Activated CD4-positive, alpha-beta T cell treated with anti-CD3 and anti-CD28 coated beads, Interleukin-2, amount 10 ng/mL, durations not matched to agents 7 days and 5 days (primary cell): ENCODE measurements at regions not wholly inside any gene's neighbourhood (a gene's known extent, or its start where the extent isn't known, plus 50 kb on each side); places are given as distances from the start of the nearest gene placed in this dataset.

Experiments used
- CTCF ChIA-PET: fragments of 350-600 bp; sonication (Branson Sonifier 250); formaldehyde crosslinking; loops from one replicate; lab custom pipeline; 2021; ENCODE audit warnings: antibody characterized with exemption; lab: Charles Lee
- POLR2A ChIA-PET: fragments of 350-600 bp; sonication (Branson Sonifier 250); formaldehyde crosslinking; loops from one replicate; lab custom pipeline; 2021; ENCODE audit warnings: antibody characterized with exemption; lab: Charles Lee
- DNase-seq: peaks from one replicate; pipeline ENCODE4 v3.0.0-alpha.2; 2020
- H3K27ac Mint-ChIP-seq: one replicate; pipeline ENCODE4 v1.8.0; 2021; ENCODE audit warnings: mild to moderate bottlenecking, moderate library complexity, mixed read lengths
- H3K27me3 Mint-ChIP-seq: one replicate; pipeline ENCODE4 v1.8.0; 2021; ENCODE audit warnings: mixed read lengths
- H3K36me3 Mint-ChIP-seq: one replicate; pipeline ENCODE4 v1.8.0; 2021; ENCODE audit warnings: low read depth, mixed read lengths
- H3K4me1 Mint-ChIP-seq: one replicate; pipeline ENCODE4 v1.8.0; 2021; ENCODE audit warnings: mixed read lengths
- H3K4me3 Mint-ChIP-seq: one replicate; pipeline ENCODE4 v1.8.0; 2021; ENCODE audit warnings: mild to moderate bottlenecking, moderate library complexity, mixed read lengths
- H3K9me3 Mint-ChIP-seq: one replicate; pipeline ENCODE4 v1.8.0; 2021; ENCODE audit warnings: mixed read lengths

- Mint-ChIP-seq H3K36me3 (no peaks in the 10 kb centered on the region), H3K4me3 (no peak overlapping the region), H3K9me3 (no peaks in the 10 kb centered on the region), H3K27me3 (no peaks in the 10 kb centered on the region), H3K27ac (no peak overlapping the region), H3K4me1 (no peaks in the 10 kb centered on the region)
- ChIA-PET POLR2A (no interaction called here), CTCF (no interaction called here)
- no peak for DNase-seq
Measured at GRCh38 chr9:115740986-115741385, 412.6 kb upstream of the PAPPA start.

- DNase-seq, result no peak
- Mint-ChIP-seq H3K36me3 (no peaks in the 10 kb centered on the region), H3K27me3 (no peaks in the 10 kb centered on the region), H3K9me3 (no peaks in the 10 kb centered on the region), H3K27ac (no peak overlapping the region), H3K4me1 (no peaks in the 10 kb centered on the region), H3K4me3 (no peak overlapping the region)
- ChIA-PET CTCF (no interaction called here), POLR2A (no interaction called here)
Measured at GRCh38 chr9:115743709-115744605, 409.6 kb upstream of the PAPPA start.

- Mint-ChIP-seq H3K27ac (no peak overlapping the region), H3K4me1 (no peaks in the 10 kb centered on the region), H3K9me3 (no peaks in the 10 kb centered on the region), H3K36me3 (no peaks in the 10 kb centered on the region), H3K27me3 (no peaks in the 10 kb centered on the region), H3K4me3 (no peak overlapping the region)
- ChIA-PET CTCF (no interaction called here), POLR2A (no interaction called here)
- no peak for DNase-seq
Measured at GRCh38 chr9:115746496-115746895, 407.1 kb upstream of the PAPPA start.

GRCh38 chr9:115747731-115748130, 405.9 kb upstream of the PAPPA start:
- H3K36me3 Mint-ChIP-seq, result no peaks in the 10 kb centered on the region
- no peak overlapping the region for H3K27ac Mint-ChIP-seq
- no peaks in the 10 kb centered on the region for H3K4me1 Mint-ChIP-seq
- ChIA-PET CTCF (no interaction called here), POLR2A (no interaction called here)
- no peaks in the 10 kb centered on the region for H3K27me3 Mint-ChIP-seq
- no peak for DNase-seq
- H3K9me3 Mint-ChIP-seq, result no peaks in the 10 kb centered on the region
- H3K4me3 Mint-ChIP-seq, result no peak overlapping the region

- Mint-ChIP-seq H3K4me1 (no peaks in the 10 kb centered on the region), H3K4me3 (no peak overlapping the region), H3K27me3 (no peaks in the 10 kb centered on the region), H3K36me3 (no peaks in the 10 kb centered on the region), H3K27ac (no peak overlapping the region), H3K9me3 (no peaks in the 10 kb centered on the region)
- ChIA-PET POLR2A (no interaction called here), CTCF (no interaction called here)
- no peak for DNase-seq
Measured at GRCh38 chr9:115756736-115757135, 396.9 kb upstream of the PAPPA start.

GRCh38 chr9:115757461-115757860, 396.1 kb upstream of the PAPPA start:
- no peak overlapping the region for H3K27ac Mint-ChIP-seq
- no peaks in the 10 kb centered on the region for H3K4me1 Mint-ChIP-seq
- no peaks in the 10 kb centered on the region for H3K27me3 Mint-ChIP-seq
- CTCF ChIA-PET, result no interaction called here
- H3K36me3 Mint-ChIP-seq, result no peaks in the 10 kb centered on the region
- no peak for DNase-seq
- H3K9me3 Mint-ChIP-seq, result no peaks in the 10 kb centered on the region
- POLR2A ChIA-PET, result no interaction called here
- H3K4me3 Mint-ChIP-seq, result no peak overlapping the region

GRCh38 chr9:115758441-115758840, 395.1 kb upstream of the PAPPA start:
- no peaks in the 10 kb centered on the region for H3K27me3 Mint-ChIP-seq

GRCh38 chr9:115759426-115759825, 394.2 kb upstream of the PAPPA start:
- Mint-ChIP-seq H3K27ac (no peak overlapping the region), H3K4me1 (no peaks in the 10 kb centered on the region), H3K36me3 (no peaks in the 10 kb centered on the region), H3K27me3 (no peaks in the 10 kb centered on the region), H3K9me3 (no peaks in the 10 kb centered on the region), H3K4me3 (no peak overlapping the region)
- CTCF ChIA-PET, result no interaction called here
- no peak for DNase-seq
- POLR2A ChIA-PET, result no interaction called here

More at GRCh38 chr9:115758441-115758840, 395.1 kb upstream of the PAPPA start:
- DNase-seq, result no peak
- H3K9me3 Mint-ChIP-seq, result no peaks in the 10 kb centered on the region
- no peak overlapping the region for H3K27ac Mint-ChIP-seq
- H3K4me1 Mint-ChIP-seq, result no peaks in the 10 kb centered on the region
- POLR2A ChIA-PET, result no interaction called here
- no peak overlapping the region for H3K4me3 Mint-ChIP-seq
- H3K36me3 Mint-ChIP-seq, result no peaks in the 10 kb centered on the region
- CTCF ChIA-PET, result no interaction called here

GRCh38 chr9:115764645-115765044, 388.9 kb upstream of the PAPPA start:
- H3K4me3 Mint-ChIP-seq, result no peak overlapping the region
- CTCF ChIA-PET, result no interaction called here
- POLR2A ChIA-PET, result no interaction called here
- no peaks in the 10 kb centered on the region for H3K27me3 Mint-ChIP-seq
- no peaks in the 10 kb centered on the region for H3K36me3 Mint-ChIP-seq
- H3K9me3 Mint-ChIP-seq, result no peaks in the 10 kb centered on the region
- no peak overlapping the region for H3K27ac Mint-ChIP-seq
- DNase-seq, result no peak
- no peaks in the 10 kb centered on the region for H3K4me1 Mint-ChIP-seq

GRCh38 chr9:115765060-115765459, 388.5 kb upstream of the PAPPA start:
- H3K4me3 Mint-ChIP-seq, result no peak overlapping the region
- no peaks in the 10 kb centered on the region for H3K36me3 Mint-ChIP-seq
- H3K27ac Mint-ChIP-seq, result no peak overlapping the region
- DNase-seq, result no peak
- no peaks in the 10 kb centered on the region for H3K4me1 Mint-ChIP-seq
- CTCF ChIA-PET, result no interaction called here
- POLR2A ChIA-PET, result no interaction called here
- no peaks in the 10 kb centered on the region for H3K9me3 Mint-ChIP-seq
- no peaks in the 10 kb centered on the region for H3K27me3 Mint-ChIP-seq

GRCh38 chr9:115766370-115766955, 387.1 kb upstream of the PAPPA start:
- no peaks in the 10 kb centered on the region for H3K4me1 Mint-ChIP-seq
- H3K36me3 Mint-ChIP-seq, result no peaks in the 10 kb centered on the region
- H3K27me3 Mint-ChIP-seq, result no peaks in the 10 kb centered on the region
- ChIA-PET CTCF (no interaction called here), POLR2A (no interaction called here)
- DNase-seq, result no peak
- no peak overlapping the region for H3K4me3 Mint-ChIP-seq
- no peaks in the 10 kb centered on the region for H3K9me3 Mint-ChIP-seq
- H3K27ac Mint-ChIP-seq, result no peak overlapping the region

GRCh38 chr9:115770521-115770920, 383.1 kb upstream of the PAPPA start:
- Mint-ChIP-seq H3K9me3 (no peaks in the 10 kb centered on the region), H3K4me1 (no peaks in the 10 kb centered on the region), H3K36me3 (no peaks in the 10 kb centered on the region), H3K27me3 (no peaks in the 10 kb centered on the region), H3K27ac (no peak overlapping the region), H3K4me3 (no peak overlapping the region)
- no peak for DNase-seq
- POLR2A ChIA-PET, result no interaction called here
- CTCF ChIA-PET, result no interaction called here

GRCh38 chr9:115775659-115776058, 377.9 kb upstream of the PAPPA start:
- Mint-ChIP-seq H3K27me3 (no peaks in the 10 kb centered on the region), H3K4me3 (no peak overlapping the region), H3K9me3 (no peaks in the 10 kb centered on the region), H3K36me3 (no peaks in the 10 kb centered on the region), H3K27ac (no peak overlapping the region), H3K4me1 (no peaks in the 10 kb centered on the region)
- ChIA-PET CTCF (no interaction called here), POLR2A (no interaction called here)
- DNase-seq, result no peak

- POLR2A ChIA-PET, result no interaction called here
- no peak for DNase-seq
- H3K9me3 Mint-ChIP-seq, result no peaks in the 10 kb centered on the region
- CTCF ChIA-PET, result no interaction called here
- no peak overlapping the region for H3K4me3 Mint-ChIP-seq
- H3K36me3 Mint-ChIP-seq, result no peaks in the 10 kb centered on the region
- no peak overlapping the region for H3K27ac Mint-ChIP-seq
- H3K4me1 Mint-ChIP-seq, result no peaks in the 10 kb centered on the region
- H3K27me3 Mint-ChIP-seq, result no peaks in the 10 kb centered on the region
Measured at GRCh38 chr9:115777610-115778009, 376.0 kb upstream of the PAPPA start.
